ENCODE measurements at regions not wholly inside any gene's neighbourhood (a gene's known extent, or its start where the extent isn't known, plus 50 kb on each side); places are given as distances from the start of the nearest gene placed in this dataset.

- no peak overlapping the region for H3K4me3 ChIP-seq (ENCODE audit: low read depth, low read length)
- H3K36me3 ChIP-seq (ENCODE audit: control insufficient read depth, insufficient read depth, low read length) = no peaks in the 10 kb centered on the region
- CTCF ChIA-PET = no interaction called here
- no peak for TF ChIP-seq CTCF (IDR thresholded peaks at IDR 0.05; ENCODE audit: insufficient read depth, low read depth, low read length)
- H3K27me3 ChIP-seq (ENCODE audit: control insufficient read depth, insufficient read depth, low read length) = no peaks in the 10 kb centered on the region
- DNase-seq (ENCODE audit: low read depth) = no peak
- POLR2A ChIA-PET = no interaction called here
Measured at GRCh38 chr1:73516451-73516850, 681.5 kb downstream of the LRRIQ3 start.

GRCh38 chr1:73511038-73511437 lies 686.9 kb downstream of the LRRIQ3 start:
- ChIA-PET POLR2A (no interaction called here), CTCF (no interaction called here)
- TF ChIP-seq CTCF (IDR thresholded peaks at IDR 0.05; ENCODE audit: insufficient read depth, low read depth, low read length) = no peak
- Histone ChIP-seq H3K36me3 (ENCODE audit: control insufficient read depth, insufficient read depth, low read length) (no peaks in the 10 kb centered on the region), H3K27me3 (ENCODE audit: control insufficient read depth, insufficient read depth, low read length) (no peaks in the 10 kb centered on the region), H3K4me3 (ENCODE audit: low read depth, low read length) (no peak overlapping the region)
- DNase-seq (ENCODE audit: low read depth) = no peak

GRCh38 chr1:73500154-73500553 lies 697.8 kb downstream of the LRRIQ3 start:
- DNase-seq (ENCODE audit: low read depth) = no peak
- POLR2A ChIA-PET = no interaction called here
- no peaks in the 10 kb centered on the region for H3K36me3 ChIP-seq (ENCODE audit: control insufficient read depth, insufficient read depth, low read length)
- H3K27me3 ChIP-seq (ENCODE audit: control insufficient read depth, insufficient read depth, low read length) = no peaks in the 10 kb centered on the region
- H3K4me3 ChIP-seq (ENCODE audit: low read depth, low read length) = no peak overlapping the region
- CTCF ChIA-PET = no interaction called here
- no peak for TF ChIP-seq CTCF (IDR thresholded peaks at IDR 0.05; ENCODE audit: insufficient read depth, low read depth, low read length)

- Histone ChIP-seq H3K36me3 (ENCODE audit: control insufficient read depth, insufficient read depth, low read length) (no peaks in the 10 kb centered on the region), H3K27me3 (ENCODE audit: control insufficient read depth, insufficient read depth, low read length) (no peaks in the 10 kb centered on the region), H3K4me3 (ENCODE audit: low read depth, low read length) (no peak overlapping the region)
- ChIA-PET CTCF (no interaction called here), POLR2A (no interaction called here)
- TF ChIP-seq CTCF (IDR thresholded peaks at IDR 0.05; ENCODE audit: insufficient read depth, low read depth, low read length) = no peak
- DNase-seq (ENCODE audit: low read depth) = no peak
Measured at GRCh38 chr1:73499671-73500070, 698.3 kb downstream of the LRRIQ3 start.

GRCh38 chr1:73491621-73492020 lies 706.4 kb downstream of the LRRIQ3 start:
- POLR2A ChIA-PET = no interaction called here

More at GRCh38 chr1:73491621-73492020, 706.4 kb downstream of the LRRIQ3 start:
- CTCF ChIA-PET = no interaction called here
- DNase-seq (ENCODE audit: low read depth) = no peak
- no peak for TF ChIP-seq CTCF (IDR thresholded peaks at IDR 0.05; ENCODE audit: insufficient read depth, low read depth, low read length)
- Histone ChIP-seq H3K4me3 (ENCODE audit: low read depth, low read length) (no peak overlapping the region), H3K27me3 (ENCODE audit: control insufficient read depth, insufficient read depth, low read length) (no peaks in the 10 kb centered on the region), H3K36me3 (ENCODE audit: control insufficient read depth, insufficient read depth, low read length) (no peaks in the 10 kb centered on the region)

Data from BJ (cell line).